Mammary epithelial cell (primary cell): ENCODE measurements at regions not wholly inside any gene's neighbourhood (a gene's known extent, or its start where the extent isn't known, plus 50 kb on each side); places are given as distances from the start of the nearest gene placed in this dataset.
"Not testable (repeated sequence)": the region's sequence is repeated elsewhere in the genome, so short reads cannot be mapped to it uniquely, and the experiment has no call there.

ENCODE experiments used
- EZH2 ChIP-seq: IDR thresholded peaks from 2 replicates; pipeline ENCODE4 v1.6.1; 2012; ENCODE audit warnings: low read length, inconsistent platforms, borderline replicate concordance
- TF ChIP-seq, protein P1 (sequence below), 2 donors: IDR thresholded peaks in 1 of 2; conservative IDR thresholded peaks in 1 of 2; 2 replicates each; pipeline ENCODE4 v1.5.1; 2011 to 2012; ENCODE audit warnings: inconsistent platforms in 2 of 2, low read length in 2 of 2, mild to moderate bottlenecking in 2 of 2, control low read depth in 1 of 2, low read depth in 1 of 2; ENCODE audit not compliant: insufficient read depth in 1 of 2; ENCODE audit errors: extremely low read depth in 1 of 2

DNA sequence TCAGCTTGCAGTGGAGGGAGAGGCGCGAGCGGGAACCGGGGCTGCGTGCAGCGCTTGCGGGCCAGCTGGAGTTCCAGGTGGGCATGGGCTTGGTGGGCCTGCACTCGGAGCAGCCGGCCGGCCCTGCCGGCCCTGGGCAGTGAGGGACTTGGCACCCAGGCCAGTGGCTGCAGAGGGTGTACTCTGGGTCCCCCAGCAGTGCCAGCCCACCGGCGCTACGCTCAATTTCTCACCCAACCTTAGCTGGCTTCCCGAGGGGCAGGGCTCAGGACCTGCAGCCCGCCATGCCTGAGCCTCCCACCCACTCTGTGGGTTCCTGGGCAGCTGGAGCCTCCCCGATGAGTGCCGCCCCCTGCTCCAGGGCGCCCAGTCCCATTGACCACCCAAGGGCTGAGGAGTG, 52.6 kb upstream of the PDE3B start:
- TF ChIP-seq, protein P1, sequence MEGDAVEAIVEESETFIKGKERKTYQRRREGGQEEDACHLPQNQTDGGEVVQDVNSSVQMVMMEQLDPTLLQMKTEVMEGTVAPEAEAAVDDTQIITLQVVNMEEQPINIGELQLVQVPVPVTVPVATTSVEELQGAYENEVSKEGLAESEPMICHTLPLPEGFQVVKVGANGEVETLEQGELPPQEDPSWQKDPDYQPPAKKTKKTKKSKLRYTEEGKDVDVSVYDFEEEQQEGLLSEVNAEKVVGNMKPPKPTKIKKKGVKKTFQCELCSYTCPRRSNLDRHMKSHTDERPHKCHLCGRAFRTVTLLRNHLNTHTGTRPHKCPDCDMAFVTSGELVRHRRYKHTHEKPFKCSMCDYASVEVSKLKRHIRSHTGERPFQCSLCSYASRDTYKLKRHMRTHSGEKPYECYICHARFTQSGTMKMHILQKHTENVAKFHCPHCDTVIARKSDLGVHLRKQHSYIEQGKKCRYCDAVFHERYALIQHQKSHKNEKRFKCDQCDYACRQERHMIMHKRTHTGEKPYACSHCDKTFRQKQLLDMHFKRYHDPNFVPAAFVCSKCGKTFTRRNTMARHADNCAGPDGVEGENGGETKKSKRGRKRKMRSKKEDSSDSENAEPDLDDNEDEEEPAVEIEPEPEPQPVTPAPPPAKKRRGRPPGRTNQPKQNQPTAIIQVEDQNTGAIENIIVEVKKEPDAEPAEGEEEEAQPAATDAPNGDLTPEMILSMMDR (conservative IDR thresholded peaks at IDR 0.05 in 1 of 2, IDR thresholded peaks at IDR 0.05 in 1 of 2; ENCODE audit: extremely low read depth in 1 of 2, insufficient read depth in 1 of 2, low read depth in 1 of 2, low read length in 2 of 2): not testable (repeated sequence)
- TF ChIP-seq EZH2: not testable (repeated sequence)
